Loucy (cell line): ENCODE measurements at regions not wholly inside any gene's neighbourhood (a gene's known extent, or its start where the extent isn't known, plus 50 kb on each side); places are given as distances from the start of the nearest gene placed in this dataset.

Source experiments
- EZH2phosphoT487 ChIP-seq: fragments of 200-600 bp; IDR thresholded peaks from 2 replicates; pipeline ENCODE4 v1.6.1; 2018; ENCODE audit warnings: antibody characterized with exemption, mild to moderate bottlenecking, moderate library complexity, borderline replicate concordance
- TF ChIP-seq, protein P1 (sequence below): fragments of 200-600 bp; sonication (generic); conservative IDR thresholded peaks from 2 replicates; pipeline ENCODE4 v1.5.1; 2014; ENCODE audit warnings: mild to moderate bottlenecking, antibody characterized with exemption, low read length

- TF ChIP-seq, protein P1, sequence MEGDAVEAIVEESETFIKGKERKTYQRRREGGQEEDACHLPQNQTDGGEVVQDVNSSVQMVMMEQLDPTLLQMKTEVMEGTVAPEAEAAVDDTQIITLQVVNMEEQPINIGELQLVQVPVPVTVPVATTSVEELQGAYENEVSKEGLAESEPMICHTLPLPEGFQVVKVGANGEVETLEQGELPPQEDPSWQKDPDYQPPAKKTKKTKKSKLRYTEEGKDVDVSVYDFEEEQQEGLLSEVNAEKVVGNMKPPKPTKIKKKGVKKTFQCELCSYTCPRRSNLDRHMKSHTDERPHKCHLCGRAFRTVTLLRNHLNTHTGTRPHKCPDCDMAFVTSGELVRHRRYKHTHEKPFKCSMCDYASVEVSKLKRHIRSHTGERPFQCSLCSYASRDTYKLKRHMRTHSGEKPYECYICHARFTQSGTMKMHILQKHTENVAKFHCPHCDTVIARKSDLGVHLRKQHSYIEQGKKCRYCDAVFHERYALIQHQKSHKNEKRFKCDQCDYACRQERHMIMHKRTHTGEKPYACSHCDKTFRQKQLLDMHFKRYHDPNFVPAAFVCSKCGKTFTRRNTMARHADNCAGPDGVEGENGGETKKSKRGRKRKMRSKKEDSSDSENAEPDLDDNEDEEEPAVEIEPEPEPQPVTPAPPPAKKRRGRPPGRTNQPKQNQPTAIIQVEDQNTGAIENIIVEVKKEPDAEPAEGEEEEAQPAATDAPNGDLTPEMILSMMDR, result no peak
- no peak for TF ChIP-seq EZH2phosphoT487
Measured at GRCh38 chr1:60156371-60156770, 82.8 kb upstream of the C1orf87 start.
